Endothelial cell of umbilical vein (primary cell): ENCODE measurements at regions not wholly inside any gene's neighbourhood (a gene's known extent, or its start where the extent isn't known, plus 50 kb on each side); places are given as distances from the start of the nearest gene placed in this dataset.

Experiments
- BruUV-seq: library from RNA; stranded (reverse); fragments of 400-500 nt; replicated peaks from 2 replicates; lab custom pipeline; 2021; lab: Mats Ljungman, UMichigan
- CTCF ChIA-PET: fragments of 300-600, 350-600 bp; sonication (Branson Sonifier 250); formaldehyde crosslinking; loops from one replicate; lab custom pipeline; 2021; ENCODE audit warnings: antibody characterized with exemption, inconsistent platforms; lab: Charles Lee
- POLR2A ChIA-PET: fragments of 300-600, 350-600 bp; sonication (Branson Sonifier 250); formaldehyde crosslinking; loops from one replicate; lab custom pipeline; 2021; ENCODE audit warnings: antibody characterized with exemption, inconsistent platforms; lab: Charles Lee
- DNase-seq: peaks from one replicate; pipeline ENCODE4 v3.0.0-alpha.2; 2011; ENCODE audit warnings: low read depth, low spot score
- FAIRE-seq: peaks from 2 replicates; lab custom pipeline; 2011; peaks lifted over from hg19 to GRCh38; lab: Jason Lieb, UNC
- H2AFZ ChIP-seq: 2 replicates; pipeline ENCODE4 v1.6.0; 2012; ENCODE audit warnings: low read depth, low read length, control low read depth, inconsistent platforms
- H3K27ac ChIP-seq: 2 replicates; pipeline ENCODE4 v1.5.1; 2011; ENCODE audit warnings: low read depth, mild to moderate bottlenecking, control low read depth, low read length, moderate library complexity; ENCODE audit not compliant: insufficient read depth
- H3K27me3 ChIP-seq, 2 experiments: 2 replicates each; pipeline versions ENCODE4 v1.6.0 to v1.6.1; 2011; ENCODE audit warnings: low read length in 2 of 2, mixed read lengths in 1 of 2; ENCODE audit not compliant: control insufficient read depth in 2 of 2, insufficient read depth in 2 of 2
- H3K36me3 ChIP-seq, 2 experiments: 2 replicates in 1 of 2; 3 replicates in 1 of 2; pipeline ENCODE4 v1.5.1; 2011; ENCODE audit warnings: low read length in 2 of 2, mild to moderate bottlenecking in 1 of 2, moderate library complexity in 1 of 2; ENCODE audit not compliant: control insufficient read depth in 2 of 2, insufficient read depth in 2 of 2; ENCODE audit errors: extremely low read depth in 1 of 2
- H3K4me1 ChIP-seq: 3 replicates; pipeline ENCODE4 v1.5.1; 2011; ENCODE audit warnings: mild to moderate bottlenecking, low read length; ENCODE audit not compliant: control insufficient read depth, insufficient read depth; ENCODE audit errors: extremely low read depth
- H3K4me2 ChIP-seq: 2 replicates; pipeline ENCODE4 v1.6.1; 2011; ENCODE audit warnings: low read length, control low read depth, mixed read lengths; ENCODE audit not compliant: insufficient read depth
- H3K4me3 ChIP-seq, 3 experiments: fragments of 200-600 bp in 1 of 3; sonication (generic), shearing (Covaris generic) in 1 of 3; replicated peaks in 1 of 3; 2 replicates each; pipeline ENCODE4 v1.5.1; 2011 to 2016; ENCODE audit warnings: control low read depth in 3 of 3, low read length in 3 of 3, mild to moderate bottlenecking in 2 of 3, inconsistent platforms in 1 of 3, low read depth in 1 of 3, moderate library complexity in 1 of 3; ENCODE audit not compliant: insufficient read depth in 1 of 3
- H3K79me2 ChIP-seq: 2 replicates; pipeline ENCODE4 v1.6.0; 2012; ENCODE audit warnings: low read length, inconsistent platforms; ENCODE audit not compliant: control insufficient read depth, insufficient read depth
- H3K9ac ChIP-seq: replicated peaks from 2 replicates; pipeline ENCODE3; 2011; ENCODE audit warnings: low read length, control low read depth; ENCODE audit not compliant: insufficient read depth; ENCODE audit errors: extremely low read depth
- H3K9me1 ChIP-seq: replicated peaks from 3 replicates; pipeline ENCODE4 v1.6.0; 2011; ENCODE audit warnings: mild to moderate bottlenecking, low read length; ENCODE audit not compliant: control insufficient read depth, insufficient read depth; ENCODE audit errors: extremely low read depth
- H3K9me3 ChIP-seq: replicated peaks from 2 replicates; pipeline ENCODE4 v1.5.1; 2012; ENCODE audit warnings: low read length, inconsistent platforms; ENCODE audit not compliant: control insufficient read depth, insufficient read depth
- H4K20me1 ChIP-seq: replicated peaks from 2 replicates; pipeline ENCODE3; 2011; ENCODE audit warnings: mild to moderate bottlenecking, low read length; ENCODE audit not compliant: control insufficient read depth, insufficient read depth; ENCODE audit errors: extremely low read depth
- CTCF ChIP-seq, 2 donors: IDR thresholded peaks; 1 replicate in 1 of 2; 2 replicates in 1 of 2; pipeline ENCODE4 v1.5.1; 2011; ENCODE audit warnings: low read length in 2 of 2, mild to moderate bottlenecking in 2 of 2, moderate library complexity in 2 of 2, control low read depth in 1 of 2, inconsistent platforms in 1 of 2, low read depth in 1 of 2; ENCODE audit not compliant: insufficient read depth in 1 of 2; ENCODE audit errors: extremely low read depth in 1 of 2
- EZH2 ChIP-seq: IDR thresholded peaks from 2 replicates; pipeline ENCODE4 v1.6.1; 2012; ENCODE audit warnings: borderline replicate concordance, low read depth, mild to moderate bottlenecking, moderate library complexity, low read length, inconsistent platforms; ENCODE audit not compliant: severe bottlenecking
- FOS ChIP-seq: IDR thresholded peaks from 2 replicates; pipeline ENCODE4 v1.6.1; 2011; ENCODE audit warnings: mild to moderate bottlenecking, low read length, moderate library complexity, borderline replicate concordance; ENCODE audit not compliant: insufficient read depth
- GATA2 ChIP-seq: IDR thresholded peaks from 2 replicates; pipeline ENCODE4 v1.7.0; 2011; ENCODE audit warnings: low read depth, mild to moderate bottlenecking, moderate library complexity, mixed read lengths, low read length; ENCODE audit not compliant: insufficient read length, insufficient read depth
- JUN ChIP-seq: IDR thresholded peaks from 2 replicates; pipeline ENCODE4 v1.6.1; 2011; ENCODE audit warnings: borderline replicate concordance, low read depth; ENCODE audit not compliant: insufficient read length, insufficient read depth
- MAX ChIP-seq: IDR thresholded peaks from 2 replicates; pipeline ENCODE4 v1.6.1; 2011; ENCODE audit not compliant: insufficient read depth, insufficient read length
- MYC ChIP-seq: IDR thresholded peaks from one replicate; pipeline ENCODE4 v1.6.1; 2011; ENCODE audit warnings: mild to moderate bottlenecking, low read depth, low read length
- POLR2A ChIP-seq: IDR thresholded peaks from 2 replicates; pipeline ENCODE4 v1.6.1; 2012; ENCODE audit warnings: low read depth, mild to moderate bottlenecking, control low read depth, low read length
- dilution Hi-C: fragments of 300-500 bp; cut with MboI; formaldehyde crosslinking; loops from one replicate; pipeline ENCODE4 v1.15.0; 2019; ENCODE audit warnings: low sequenced_read_pairs; ENCODE audit not compliant: extremely low pct_ligation_motif_present
- intact Hi-C: fragments of 100-400 bp; cut with micrococcal nuclease; formaldehyde crosslinking; loops from one replicate; pipeline ENCODE4 v1.10.0; 2022

GRCh38 chr12:82108615-82109014 is 249.6 kb downstream of the CCDC59 start:
- no peak overlapping the region for H3K4me3 ChIP-seq
- intact Hi-C loops (no loop called here), dilution Hi-C loops (no loop called here)
- H3K9ac ChIP-seq = no peak overlapping the region
- BruUV-seq = no TSS peak
- H3K4me1 ChIP-seq = no peaks in the 10 kb centered on the region
- peaks cover 3% of the 10 kb centered on the region for H3K9me3 ChIP-seq
- no peaks in the 10 kb centered on the region for H4K20me1 ChIP-seq
- H3K79me2 ChIP-seq = no peaks in the 10 kb centered on the region
- POLR2A ChIA-PET = no interaction called here
- no peak overlapping the region for H3K27ac ChIP-seq
- TF ChIP-seq GATA2 = no peak
- no peak for TF ChIP-seq CTCF (IDR thresholded peaks at IDR 0.05; ENCODE audit: extremely low read depth in 1 of 2, insufficient read depth in 1 of 2, low read depth in 1 of 2, low read length in 2 of 2)
- TF ChIP-seq JUN = no peak
- TF ChIP-seq POLR2A = no peak
- TF ChIP-seq MYC = no peak
- TF ChIP-seq EZH2 = no peak
- no peaks in the 10 kb centered on the region for H3K9me1 ChIP-seq
- no peak for FAIRE-seq
- H3K27me3 ChIP-seq = no peaks in the 10 kb centered on the region
- no peaks in the 10 kb centered on the region for H3K36me3 ChIP-seq
- no peak overlapping the region for H3K4me2 ChIP-seq
- DNase-seq = no peak
- no peak overlapping the region for H2AFZ ChIP-seq
- CTCF ChIA-PET = no interaction called here

- intact Hi-C loops (no loop called here), dilution Hi-C loops (no loop called here)
- Histone ChIP-seq H3K4me3 (no peak overlapping the region), H3K36me3 (no peaks in the 10 kb centered on the region), H3K9me3 (no peaks in the 10 kb centered on the region), H3K9me1 (no peaks in the 10 kb centered on the region), H3K9ac (no peak overlapping the region), H3K4me2 (no peak overlapping the region), H4K20me1 (no peaks in the 10 kb centered on the region), H3K4me1 (no peaks in the 10 kb centered on the region), H3K27me3 (no peaks in the 10 kb centered on the region), H2AFZ (no peak overlapping the region), H3K79me2 (no peaks in the 10 kb centered on the region), H3K27ac (no peak overlapping the region)
- TF ChIP-seq MYC (no peak), CTCF (IDR thresholded peaks at IDR 0.05; ENCODE audit: extremely low read depth in 1 of 2, insufficient read depth in 1 of 2, low read depth in 1 of 2, low read length in 2 of 2) (no peak), POLR2A (no peak), JUN (no peak), GATA2 (no peak), FOS (no peak), MAX (no peak)
- CTCF ChIA-PET = interaction anchor here (0.6 kb wide), 1 partner anchor 10 kb away, joined by 4 read pairs; no protein-coding TSS in a partner anchor
- POLR2A ChIA-PET = no interaction called here
- BruUV-seq = no TSS peak
- FAIRE-seq (no peak), DNase-seq (no peak)
These were observed 259.0 kb downstream of the CCDC59 start for GRCh38 chr12:82099216-82099615.
